Ascending aorta (tissue), 2 donors: ENCODE measurements at regions not wholly inside any gene's neighbourhood (a gene's known extent, or its start where the extent isn't known, plus 50 kb on each side); places are given as distances from the start of the nearest gene placed in this dataset.

Experiments used
- DNase-seq, 2 donors: peaks; one replicate each; pipeline ENCODE4 v3.0.0-alpha.2; 2019; ENCODE audit warnings: low spot score in 2 of 2
- H3K27ac ChIP-seq, 2 donors: fragments of 200-600 bp; sonication (generic); one replicate each; pipeline ENCODE4 v1.5.1; 2016 to 2017; ENCODE audit warnings: mild to moderate bottlenecking in 1 of 2
- H3K27me3 ChIP-seq: fragments of 200-600 bp; sonication (generic); one replicate; pipeline ENCODE4 v1.5.1; 2017
- H3K36me3 ChIP-seq, 2 donors: fragments of 200-600 bp; sonication (generic); one replicate each; pipeline ENCODE4 v1.5.1; 2016
- H3K4me1 ChIP-seq, 2 donors: fragments of 200-600 bp; sonication (generic); one replicate each; pipeline ENCODE4 v1.5.1; 2016 to 2017; ENCODE audit warnings: mild to moderate bottlenecking in 1 of 2
- H3K4me3 ChIP-seq, 2 donors: fragments of 200-600 bp; sonication (generic); one replicate each; pipeline ENCODE4 v1.5.1; 2016 to 2017; ENCODE audit warnings: mild to moderate bottlenecking in 1 of 2
- H3K9me3 ChIP-seq, 2 donors: fragments of 200-600 bp; sonication (generic); one replicate each; pipeline ENCODE4 v1.5.1; 2016
- CTCF ChIP-seq, 3 experiments: fragments of 200-600 bp in 2 of 3; fragments of 450-650 bp in 1 of 3; sonication (generic) in 2 of 3; IDR thresholded peaks; one replicate each; pipeline ENCODE4 v1.5.1; 2016 to 2019; ENCODE audit warnings: antibody characterized with exemption in 3 of 3, mild to moderate bottlenecking in 1 of 3, moderate library complexity in 1 of 3
- intact Hi-C: fragments of 100-400 bp; cut with DNase I; formaldehyde crosslinking; loops from one replicate; pipeline ENCODE4 v1.15.1; 2023

- Histone ChIP-seq H3K36me3 (no peaks in the 10 kb centered on the region), H3K4me1 (no peaks in the 10 kb centered on the region), H3K4me3 (no peak overlapping the region), H3K27me3 (no peaks in the 10 kb centered on the region), H3K9me3 (no peaks in the 10 kb centered on the region), H3K27ac (no peak overlapping the region)
- no peak for TF ChIP-seq CTCF (IDR thresholded peaks at IDR 0.05)
- intact Hi-C loops: no loop called here
- no peak for DNase-seq
Measured at GRCh38 chr18:26700728-26701127, 152.4 kb upstream of the KCTD1 start.

- no peak for TF ChIP-seq CTCF (IDR thresholded peaks at IDR 0.05)
- no peak for DNase-seq
- Histone ChIP-seq H3K27ac (no peak overlapping the region), H3K4me1 (no peaks in the 10 kb centered on the region), H3K9me3 (no peaks in the 10 kb centered on the region), H3K27me3 (no peaks in the 10 kb centered on the region), H3K36me3 (no peaks in the 10 kb centered on the region), H3K4me3 (no peak overlapping the region)
- intact Hi-C loops: no loop called here
Measured at GRCh38 chr18:26700201-26700600, 151.8 kb upstream of the KCTD1 start.

- Histone ChIP-seq H3K36me3 (no peaks in the 10 kb centered on the region), H3K27me3 (no peaks in the 10 kb centered on the region), H3K4me1 (no peaks in the 10 kb centered on the region), H3K27ac (no peak overlapping the region), H3K4me3 (no peak overlapping the region), H3K9me3 (no peaks in the 10 kb centered on the region)
- TF ChIP-seq CTCF (IDR thresholded peaks at IDR 0.05): no peak
- DNase-seq: no peak
- intact Hi-C loops: no loop called here
Measured at GRCh38 chr18:26697186-26697884, 149.0 kb upstream of the KCTD1 start.

- TF ChIP-seq CTCF (IDR thresholded peaks at IDR 0.05): no peak
- Histone ChIP-seq H3K36me3 (no peaks in the 10 kb centered on the region), H3K27me3 (no peaks in the 10 kb centered on the region), H3K9me3 (no peaks in the 10 kb centered on the region), H3K27ac (no peak overlapping the region), H3K4me1 (no peaks in the 10 kb centered on the region), H3K4me3 (no peak overlapping the region)
- intact Hi-C loops: no loop called here
- DNase-seq: no peak
Measured at GRCh38 chr18:26696786-26697185, 148.4 kb upstream of the KCTD1 start.

GRCh38 chr18:26696308-26696707, 148.0 kb upstream of the KCTD1 start:
- no peak for TF ChIP-seq CTCF (IDR thresholded peaks at IDR 0.05)
- H3K4me3 ChIP-seq: no peak overlapping the region
- no peaks in the 10 kb centered on the region for H3K36me3 ChIP-seq
- H3K27ac ChIP-seq: no peak overlapping the region
- intact Hi-C loops: no loop called here
- H3K27me3 ChIP-seq: no peaks in the 10 kb centered on the region
- no peaks in the 10 kb centered on the region for H3K9me3 ChIP-seq
- no peak for DNase-seq
- H3K4me1 ChIP-seq: no peaks in the 10 kb centered on the region
